ENCODE measurements at regions not wholly inside any gene's neighbourhood (a gene's known extent, or its start where the extent isn't known, plus 50 kb on each side); places are given as distances from the start of the nearest gene placed in this dataset.

DNA sequence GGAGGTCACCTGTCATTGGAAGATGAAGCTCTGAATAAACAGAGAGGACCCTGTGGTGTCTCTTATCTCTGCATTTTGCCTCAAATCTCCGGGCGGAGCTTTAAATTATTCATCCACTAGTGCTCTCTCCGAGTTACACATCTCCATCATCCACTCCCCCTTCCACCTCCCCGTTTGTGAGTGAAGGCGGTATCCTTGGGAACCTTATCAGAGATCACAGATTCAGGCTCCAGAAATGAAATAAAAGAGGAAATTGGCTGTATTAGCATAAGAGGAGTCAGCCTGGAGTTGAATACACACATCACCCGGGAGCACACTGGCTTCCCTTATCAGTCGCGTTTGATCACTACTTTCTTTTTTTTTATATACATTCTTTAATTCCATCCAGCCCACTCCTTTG lies 1184.8 kb downstream of the GATA3 start:
- TF ChIP-seq PPARA (CRISPR knock-in tag; IDR thresholded peaks at IDR 0.05; ENCODE audit: borderline replicate concordance) (no peak), RARB (CRISPR knock-in tag; IDR thresholded peaks at IDR 0.05) (no peak), SNAI2 (CRISPR knock-in tag; IDR thresholded peaks at IDR 0.05) (0 out of 2 replicates have a peak, but pooled peaks have one; percentile 7)
